ENCODE measurements at regions not wholly inside any gene's neighbourhood (a gene's known extent, or its start where the extent isn't known, plus 50 kb on each side); places are given as distances from the start of the nearest gene placed in this dataset.

DNA sequence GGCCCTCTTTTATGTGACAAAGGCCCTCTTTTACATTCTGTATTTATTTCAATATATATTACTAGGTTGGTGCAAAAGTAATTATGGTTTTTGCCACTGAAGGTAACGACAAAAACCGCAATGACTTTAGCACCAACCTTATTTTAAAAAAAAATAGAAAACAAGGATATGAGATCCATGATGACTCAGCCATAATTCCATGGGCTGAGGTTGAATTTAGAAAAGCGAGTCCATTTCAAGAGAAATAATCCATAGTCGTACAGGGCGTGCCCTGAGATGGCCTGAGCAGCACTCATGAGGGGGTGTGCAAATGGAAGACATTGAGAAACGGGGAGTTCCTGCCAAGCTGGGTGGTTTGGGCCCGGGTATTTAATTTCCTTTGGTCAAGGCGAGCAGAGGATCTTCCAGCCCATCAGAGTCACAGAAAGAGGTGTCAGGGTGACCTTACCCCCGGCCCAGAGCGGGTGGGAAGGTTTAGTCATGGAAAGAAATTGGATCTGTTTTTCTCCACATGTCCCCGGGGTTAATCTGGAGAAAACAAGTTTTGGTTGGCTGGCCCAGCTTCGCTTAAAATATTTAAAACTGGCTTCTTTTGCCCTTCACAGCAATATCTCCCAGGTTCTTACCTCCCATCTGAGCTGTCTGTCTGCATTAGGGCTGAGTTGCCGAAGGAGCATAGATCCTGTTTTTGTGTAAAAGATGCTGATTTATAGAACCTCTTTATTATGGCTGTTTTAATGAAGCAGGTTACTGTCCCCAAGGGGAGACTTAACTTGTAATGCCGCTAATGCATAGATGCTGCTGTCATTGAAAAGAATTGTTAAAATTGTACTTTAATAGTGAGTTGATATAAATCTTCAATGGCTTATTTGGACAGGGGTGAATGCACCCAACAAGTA lies 255.6 kb downstream of the PREX1 start:
- no peak for DNase-seq

- no peak for DNase-seq
Observed at GRCh38 chr20:48569679-48570078, 258.1 kb downstream of the PREX1 start.

DNA sequence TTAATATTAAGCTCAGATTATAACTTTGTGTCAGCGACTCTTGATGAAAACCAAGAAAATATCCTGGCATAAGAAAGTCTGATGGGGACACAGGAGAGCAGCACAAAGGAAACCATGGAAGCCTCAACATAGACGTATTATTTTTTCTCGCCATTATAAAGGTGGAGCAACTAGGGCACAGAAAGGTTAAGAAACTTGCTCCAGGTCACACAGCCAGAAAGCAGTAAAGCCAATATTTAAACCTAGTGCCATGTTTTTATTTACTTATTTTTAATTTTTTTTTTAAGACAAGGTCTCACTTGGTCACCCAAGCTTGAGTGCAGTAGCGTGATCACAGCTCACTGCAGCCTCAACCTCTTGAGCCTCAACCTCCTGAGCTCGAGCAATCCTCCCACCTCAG lies 259.3 kb downstream of the PREX1 start:
- DNase-seq, result no peak

GRCh38 chr20:48567145-48567544 lies 260.7 kb downstream of the PREX1 start:
- no peak for DNase-seq

- DNase-seq, result no peak
Observed at GRCh38 chr20:48564982-48565539, 262.7 kb downstream of the PREX1 start.

DNA sequence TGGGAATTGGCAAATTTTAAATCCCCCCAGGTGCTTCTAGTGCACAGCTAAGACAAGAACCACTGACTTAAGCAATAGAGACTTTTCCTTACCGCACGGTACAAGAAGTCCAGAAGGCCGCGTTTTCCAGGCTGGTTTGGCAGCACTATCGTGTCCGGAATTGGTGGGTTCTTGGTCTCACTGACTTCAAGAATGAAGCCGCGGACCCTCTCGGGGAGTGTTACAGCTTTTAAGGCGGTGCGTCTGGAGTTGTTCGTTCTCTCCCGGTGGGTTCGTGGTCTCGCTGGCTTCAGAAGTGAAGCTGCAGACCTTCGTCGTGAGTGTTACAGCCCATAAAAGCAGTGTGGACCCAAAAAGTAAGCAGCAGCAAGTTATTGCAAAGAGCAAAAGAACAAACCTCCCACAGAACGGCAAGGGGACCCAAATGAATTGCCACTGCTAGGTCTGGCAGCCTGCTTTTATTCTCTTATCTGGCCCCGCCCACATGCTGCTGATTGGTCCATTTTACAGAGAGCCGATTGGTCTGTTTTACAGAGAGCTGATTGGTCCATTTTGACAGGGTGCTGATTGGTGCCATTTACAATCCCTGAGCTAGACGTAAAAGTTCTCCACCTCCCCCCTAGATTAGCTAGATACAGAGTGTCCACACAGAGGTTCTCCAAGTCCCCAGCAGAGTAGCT lies 264.5 kb downstream of the PREX1 start:
- DNase-seq, result no peak

GRCh38 chr20:48562586-48563116 lies 265.1 kb downstream of the PREX1 start:
- no peak for DNase-seq

DNA sequence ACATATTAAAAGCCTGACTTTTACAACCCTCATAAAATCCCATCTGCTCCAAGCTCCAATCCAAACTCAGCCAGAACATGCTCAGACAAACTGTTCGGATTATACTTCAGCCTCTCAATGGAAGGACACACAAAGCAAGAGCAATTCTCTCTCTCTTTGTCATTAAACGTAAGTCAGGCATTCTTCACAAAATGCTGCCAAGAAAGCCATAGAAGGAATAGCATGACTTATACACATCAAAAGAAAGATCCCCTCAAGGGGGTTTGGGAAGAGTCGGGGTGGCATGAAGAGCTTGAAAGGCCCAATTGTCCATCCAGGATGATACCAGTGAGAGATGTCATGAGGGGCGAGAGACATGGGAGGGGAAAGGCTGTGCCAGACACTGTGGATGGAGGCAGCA lies 268.9 kb downstream of the PREX1 start:
- DNase-seq, result no peak

GRCh38 chr20:48557380-48557779 lies 270.4 kb downstream of the PREX1 start:
- DNase-seq, result no peak

DNA sequence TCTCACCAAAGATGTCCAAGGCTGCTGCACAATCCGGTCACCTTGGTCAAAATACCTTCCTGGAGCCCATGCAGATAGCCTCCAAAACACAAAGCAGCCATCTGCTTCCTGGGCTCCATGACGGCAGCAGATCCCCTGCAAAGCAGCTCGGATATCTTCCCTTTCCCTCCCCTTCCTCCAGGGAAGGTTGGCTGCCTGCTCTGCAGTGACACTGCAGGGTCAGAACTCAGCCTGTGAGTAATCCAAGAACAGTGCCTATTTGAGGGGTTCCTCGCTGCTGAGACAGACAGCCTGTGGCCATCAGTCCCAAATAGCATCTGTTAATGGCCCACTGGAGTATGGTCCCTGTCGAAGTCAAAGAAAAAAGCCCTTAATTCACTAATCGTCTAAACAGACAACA lies 270.8 kb downstream of the PREX1 start:
- DNase-seq, result no peak

GRCh38 chr20:48552550-48552949 lies 275.2 kb downstream of the PREX1 start:
- no peak for DNase-seq

DNA sequence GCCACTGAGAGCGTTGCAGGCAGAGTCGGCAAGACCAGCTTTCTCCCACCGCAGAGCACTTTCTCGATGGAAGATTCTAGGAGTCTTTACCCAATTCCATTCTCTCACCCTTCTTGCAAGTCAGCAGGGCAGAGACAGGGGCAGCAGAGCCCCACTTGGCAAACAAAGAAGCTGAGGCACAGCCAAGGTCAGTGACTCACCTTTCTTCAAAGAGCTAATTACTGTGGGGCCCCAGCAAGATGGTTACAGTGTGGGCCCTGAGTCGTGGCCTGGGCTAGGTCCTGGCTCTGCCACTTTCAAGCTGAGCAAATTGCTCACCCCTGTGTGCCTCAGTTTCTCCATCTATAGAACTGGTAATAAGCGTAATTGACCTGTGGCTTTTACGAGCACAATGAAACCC lies 277.0 kb downstream of the PREX1 start:
- DNase-seq, result no peak

- no peak for DNase-seq
Observed at GRCh38 chr20:48547664-48548063, 280.1 kb downstream of the PREX1 start.

GRCh38 chr20:48544402-48545339 lies 283.1 kb downstream of the PREX1 start:
- no peak for DNase-seq

GRCh38 chr20:48541581-48542071 lies 286.2 kb downstream of the PREX1 start:
- DNase-seq, result no peak

DNA sequence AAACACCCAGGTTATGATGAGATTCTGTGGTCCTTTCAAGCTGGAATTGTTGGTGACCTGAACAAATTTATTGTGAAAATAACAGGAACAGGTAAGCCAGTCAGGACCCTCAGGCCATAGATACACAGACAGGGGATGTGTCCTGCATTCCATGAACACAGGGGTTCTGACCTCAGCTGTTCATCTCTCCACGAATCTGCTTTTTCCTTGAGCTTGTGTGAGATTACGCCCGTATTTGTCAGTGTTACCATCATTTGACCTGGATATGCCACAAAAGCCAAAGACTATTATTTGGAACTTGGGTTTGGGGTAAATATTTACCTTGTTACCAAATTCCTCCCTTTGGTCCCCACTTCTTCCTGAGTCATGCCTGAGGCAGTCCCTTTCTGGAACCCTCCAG lies 288.9 kb downstream of the PREX1 start:
- DNase-seq, result no peak

DNA sequence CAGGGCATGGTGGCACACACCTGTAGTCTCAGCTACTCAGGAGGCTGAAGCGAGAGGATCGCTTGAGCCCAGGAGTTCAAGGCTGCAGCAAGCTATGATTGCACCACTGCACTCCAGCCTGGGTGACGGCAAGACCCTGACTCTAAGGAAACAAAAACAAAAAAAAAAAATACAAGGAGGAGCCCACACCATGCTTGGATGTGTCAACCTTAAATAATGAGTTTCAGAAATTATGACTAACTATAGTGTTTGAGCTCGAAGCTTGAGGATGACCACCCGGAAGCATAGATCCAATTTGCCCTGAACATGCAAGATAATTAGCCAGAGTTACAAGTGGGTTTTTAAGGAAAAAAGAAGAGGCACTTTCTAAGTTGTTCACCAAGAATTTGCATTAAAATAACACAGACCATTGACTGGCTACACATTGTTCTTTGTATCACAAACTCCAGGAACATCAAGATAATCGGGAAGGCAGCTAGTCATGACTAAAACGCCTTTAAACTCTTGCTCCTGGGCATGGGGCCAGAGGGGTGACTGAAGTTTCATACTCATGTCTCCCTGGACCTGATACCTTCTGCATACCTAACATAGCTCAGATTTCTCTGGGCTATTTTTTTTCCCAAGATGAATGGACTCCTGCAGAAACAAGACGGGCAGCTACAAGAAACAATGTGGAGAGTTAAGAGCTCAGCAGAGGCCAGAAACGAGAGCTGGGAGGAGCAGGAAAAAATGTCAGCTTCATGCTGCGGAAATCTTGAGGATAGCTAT lies 289.6 kb downstream of the PREX1 start:
- no peak for DNase-seq

DNA sequence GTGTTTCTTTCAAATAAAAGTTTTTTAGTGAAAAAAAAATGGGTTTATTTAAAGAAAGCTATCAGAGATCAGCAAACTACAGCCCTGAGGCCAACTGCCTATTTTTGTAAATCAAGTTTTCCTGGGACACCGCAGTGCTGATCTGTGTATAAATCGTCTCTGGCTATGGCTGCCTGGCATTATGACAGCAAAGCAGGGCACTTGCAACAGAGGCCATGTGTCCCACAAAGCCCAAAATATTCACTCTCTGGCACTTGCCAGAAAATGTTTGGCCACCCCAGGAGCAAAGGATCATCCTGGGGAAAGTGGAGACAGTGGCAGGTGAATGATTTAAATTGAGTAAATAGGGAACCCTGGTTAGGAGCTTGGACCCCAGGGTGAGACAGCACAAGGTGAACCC lies 291.6 kb downstream of the PREX1 start:
- no peak for DNase-seq

GRCh38 chr20:48535556-48535955 lies 292.2 kb downstream of the PREX1 start:
- no peak for DNase-seq

DNA sequence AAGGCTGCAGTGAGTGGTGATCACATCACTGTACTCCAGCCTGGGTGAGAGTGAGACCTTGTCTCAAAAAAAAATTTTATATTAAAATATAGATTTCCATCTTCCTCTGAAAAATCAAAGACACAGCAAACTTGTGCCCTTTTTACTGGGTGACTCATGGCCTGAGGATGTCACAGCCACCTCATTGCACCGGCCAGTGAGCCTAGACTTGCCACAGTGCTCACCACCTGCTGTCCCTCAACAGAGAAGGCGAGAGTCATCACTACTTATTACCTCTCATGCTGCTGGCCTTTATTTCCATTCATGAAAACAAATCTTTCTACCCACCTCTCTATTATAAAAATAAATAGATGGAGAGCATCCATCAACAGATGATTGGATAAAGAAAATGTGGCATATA lies 295.8 kb downstream of the PREX1 start:
- no peak for DNase-seq

DNA sequence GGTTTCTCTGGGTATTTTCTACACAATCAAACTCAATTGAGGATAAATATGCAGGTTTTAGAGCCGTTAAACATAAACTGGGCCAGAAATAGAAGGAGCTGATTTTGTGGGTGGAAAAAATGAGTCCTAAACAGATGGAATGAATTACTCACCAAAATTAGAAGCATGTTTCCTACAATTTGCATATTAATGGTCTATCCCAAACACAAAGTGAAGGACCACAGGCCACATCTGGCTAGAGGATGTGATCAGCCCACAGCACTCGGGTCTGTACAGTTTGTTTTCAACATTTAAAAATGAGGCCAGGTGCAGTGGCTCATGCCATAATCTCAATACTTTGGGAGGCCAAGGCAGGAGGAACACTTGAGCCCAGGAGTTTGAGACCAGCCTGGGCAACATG lies 296.3 kb downstream of the PREX1 start:
- DNase-seq, result no peak

DNA sequence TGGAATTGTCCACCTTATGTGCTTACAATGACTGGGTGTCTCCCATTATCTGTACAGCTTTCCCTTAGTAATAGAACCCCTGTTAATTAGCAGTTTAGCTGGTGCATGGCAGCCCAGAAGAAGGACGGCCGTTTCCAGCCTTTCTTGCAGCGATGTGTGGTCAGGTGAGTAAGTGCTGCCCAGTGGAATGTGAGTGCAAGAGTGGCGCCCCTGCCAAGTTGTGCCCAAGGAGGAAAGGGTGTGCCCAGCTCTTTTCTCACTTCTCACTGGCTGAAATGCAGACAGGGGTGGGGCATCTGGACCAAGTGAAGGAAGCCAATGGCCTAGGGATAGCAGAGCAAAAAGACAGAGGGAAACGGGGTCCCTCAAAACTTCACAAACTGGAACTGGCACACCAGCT lies 296.8 kb downstream of the PREX1 start:
- DNase-seq, result no peak

Data from hematopoietic multipotent progenitor cell treated with erythropoietin and hydrocortisone succinate and interleukin-3 and kit ligand, for 4 days (in vitro differentiated cells).